ENCODE measurements at regions not wholly inside any gene's neighbourhood (a gene's known extent, or its start where the extent isn't known, plus 50 kb on each side); places are given as distances from the start of the nearest gene placed in this dataset.

- TF ChIP-seq CTCF (IDR thresholded peaks at IDR 0.05; ENCODE audit: insufficient read depth, low read depth, low read length) (no peak), EZH2 (IDR thresholded peaks at IDR 0.05; ENCODE audit: insufficient read depth, low read length) (no peak)
Observed at GRCh38 chr4:135186002-135186401, 984.4 kb upstream of the PABPC4L start.

Data from astrocyte (in vitro differentiated cells and primary cell).